K562 (cell line): ENCODE measurements at regions not wholly inside any gene's neighbourhood (a gene's known extent, or its start where the extent isn't known, plus 50 kb on each side); places are given as distances from the start of the nearest gene placed in this dataset.

Source experiments
- EZH2 ChIP-seq: IDR thresholded peaks from 2 replicates; pipeline ENCODE4 v1.6.1; 2012; ENCODE audit warnings: low read depth, mild to moderate bottlenecking, inconsistent platforms, low read length, borderline replicate concordance
- FOS ChIP-seq: IDR thresholded peaks from 3 replicates; pipeline ENCODE4 v1.6.1; 2011; ENCODE audit not compliant: insufficient read length; ENCODE audit errors: extremely low read depth
- MYC ChIP-seq, 2 experiments: fragments of 250-450 bp in 1 of 2; sonication (Bioruptor Pico) in 1 of 2; IDR thresholded peaks; 2 replicates each; pipeline versions ENCODE4 v1.5.1 to v1.6.1; 2012 to 2021; ENCODE audit warnings: low read depth in 2 of 2, borderline replicate concordance in 1 of 2, improper control_type of control experiment in 1 of 2, low read length in 1 of 2, mild to moderate bottlenecking in 1 of 2, moderate library complexity in 1 of 2
- POLR2A ChIP-seq: fragments of 450-650 bp; conservative IDR thresholded peaks from 2 replicates; pipeline ENCODE4 v1.6.1; 2016
- RAD21 ChIP-seq, 2 experiments: fragments of 250-450 bp in 1 of 2; fragments of 450-650 bp in 1 of 2; sonication (Bioruptor Pico) in 1 of 2; formaldehyde crosslinking in 1 of 2; IDR thresholded peaks in 1 of 2; conservative IDR thresholded peaks in 1 of 2; 2 replicates each; pipeline versions ENCODE4 v1.4.0 to v1.8.0; 2020 to 2022; ENCODE audit warnings: mild to moderate bottlenecking in 2 of 2, moderate library complexity in 1 of 2
- SIN3A ChIP-seq, 2 experiments: fragments of 150-350 bp in 1 of 2; IDR thresholded peaks; 2 replicates each; pipeline ENCODE4 v1.6.1; 2011 to 2016; ENCODE audit warnings: borderline replicate concordance in 2 of 2, low read depth in 2 of 2, low read length in 2 of 2, mild to moderate bottlenecking in 2 of 2, moderate library complexity in 2 of 2; ENCODE audit not compliant: control insufficient read depth in 1 of 2
- SIRT6 ChIP-seq: IDR thresholded peaks from one replicate; pipeline ENCODE4 v1.6.1; 2012; ENCODE audit warnings: low read depth, mild to moderate bottlenecking, control low read depth, inconsistent platforms, low read length, moderate library complexity
- SRSF9 ChIP-seq: fragments of 200-400 bp; formaldehyde crosslinking; IDR thresholded peaks from 2 replicates; pipeline ENCODE4 v1.6.1; 2017; ENCODE audit warnings: low read depth, low read length, borderline replicate concordance
- ZNF146 ChIP-seq: IDR thresholded peaks from one replicate; pipeline ENCODE4 v1.6.1; 2018; ENCODE audit warnings: missing compliant biosample characterization; ENCODE audit not compliant: unreplicated experiment

DNA sequence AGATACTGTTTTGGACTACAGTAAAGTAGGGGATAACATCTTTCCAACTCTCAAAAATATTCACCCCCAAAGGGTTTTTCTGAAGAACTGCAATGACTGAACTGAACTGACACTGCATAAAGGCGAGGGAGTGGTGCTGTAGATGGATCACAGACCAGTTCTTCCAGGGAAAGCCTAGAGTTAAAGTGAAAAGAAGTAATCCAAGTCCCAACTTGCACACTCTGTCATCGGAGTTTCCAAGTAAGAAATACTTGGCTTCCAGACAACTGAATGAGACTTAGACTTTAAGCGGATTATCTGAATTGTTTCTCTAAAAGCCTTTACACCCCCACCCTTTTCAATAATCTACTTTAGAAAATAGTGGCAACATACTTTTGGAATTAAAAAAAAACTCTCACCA, 134.1 kb upstream of the PREP start:
- no peak for TF ChIP-seq ZNF146 (CRISPR knock-in tag)
- TF ChIP-seq POLR2A = no peak
- no peak for TF ChIP-seq FOS
- TF ChIP-seq RAD21 (CRISPR knock-in tag; conservative IDR thresholded peaks at IDR 0.05 in 1 of 2, IDR thresholded peaks at IDR 0.05 in 1 of 2) = no peak
- TF ChIP-seq MYC (IDR thresholded peaks at IDR 0.05; ENCODE audit: low read depth, low read length) = no peak
- TF ChIP-seq MYC (CRISPR knock-in tag; IDR thresholded peaks at IDR 0.05; ENCODE audit: borderline replicate concordance, low read depth) = no peak
- no peak for TF ChIP-seq SIN3A (IDR thresholded peaks at IDR 0.05; ENCODE audit: borderline replicate concordance in 2 of 2, control insufficient read depth in 1 of 2, low read depth in 2 of 2, low read length in 2 of 2)
- TF ChIP-seq SIRT6 = no peak
- no peak for TF ChIP-seq EZH2
- TF ChIP-seq SRSF9 = no peak
